B cell (primary cell): ENCODE measurements at regions not wholly inside any gene's neighbourhood (a gene's known extent, or its start where the extent isn't known, plus 50 kb on each side); places are given as distances from the start of the nearest gene placed in this dataset.

Source experiments
- ATAC-seq: fragments of 200-7000 bp; cut with Tn5 transposase; one replicate; pipeline ENCODE4 v1.10.0; 2021; ENCODE audit warnings: low read depth, mild to moderate bottlenecking, moderate number of reproducible peaks, moderate library complexity
- CTCF ChIA-PET: fragments of 350-600 bp; sonication (Branson Sonifier 250); formaldehyde crosslinking; loops from one replicate; lab custom pipeline; 2021; ENCODE audit warnings: antibody characterized with exemption, inconsistent platforms; lab: Charles Lee
- POLR2A ChIA-PET: fragments of 350-600 bp; sonication (Branson Sonifier 250); formaldehyde crosslinking; loops from one replicate; lab custom pipeline; 2021; ENCODE audit warnings: antibody characterized with exemption; lab: Charles Lee
- DNase-seq: peaks from one replicate; pipeline ENCODE4 v3.0.0; 2013
- H2AFZ ChIP-seq: 2 replicates; pipeline ENCODE4 v1.6.1; 2012; ENCODE audit warnings: mild to moderate bottlenecking, low read depth, low read length; ENCODE audit not compliant: insufficient read depth, poor library complexity, severe bottlenecking
- H3K27ac ChIP-seq, 2 donors: 1 replicate in 1 of 2; 2 replicates in 1 of 2; pipeline ENCODE4 v1.5.1; 2012 to 2013; ENCODE audit warnings: low read length in 2 of 2, mild to moderate bottlenecking in 2 of 2, moderate library complexity in 1 of 2
- H3K27me3 ChIP-seq, 4 experiments: fragments of 200-600 bp in 1 of 4; sonication (generic) in 1 of 4; replicated peaks in 1 of 4; 1 replicate in 2 of 4; 2 replicates in 2 of 4; pipeline versions ENCODE4 v1.6.1 to v1.7.0; 2013 to 2016; ENCODE audit warnings: low read length in 3 of 4, mild to moderate bottlenecking in 2 of 4, mixed read lengths in 1 of 4, moderate library complexity in 1 of 4; ENCODE audit not compliant: insufficient read depth in 4 of 4, control insufficient read depth in 3 of 4; ENCODE audit errors: control extremely low read depth in 1 of 4
- H3K36me3 ChIP-seq, 2 experiments: replicated peaks in 1 of 2; 1 replicate in 1 of 2; 2 replicates in 1 of 2; pipeline versions ENCODE4 v1.6.1 to v1.7.1; 2013; ENCODE audit warnings: low read length in 1 of 2; ENCODE audit not compliant: insufficient read depth in 2 of 2, control insufficient read depth in 1 of 2; ENCODE audit errors: control extremely low read depth in 1 of 2, extremely low read depth in 1 of 2
- H3K4me1 ChIP-seq, 2 donors: fragments of 200-600 bp in 1 of 2; sonication (generic) in 1 of 2; 1 replicate in 1 of 2; 2 replicates in 1 of 2; pipeline versions ENCODE4 v1.5.1 to v1.6.1; 2013 to 2017; ENCODE audit warnings: low read length in 2 of 2; ENCODE audit not compliant: control insufficient read depth in 2 of 2, insufficient read depth in 2 of 2
- H3K4me2 ChIP-seq: replicated peaks from 2 replicates; pipeline ENCODE3; 2012; ENCODE audit warnings: mild to moderate bottlenecking, low read depth, low read length; ENCODE audit not compliant: poor library complexity, severe bottlenecking
- H3K4me3 ChIP-seq, 5 experiments: fragments of 200-600 bp in 1 of 5; sonication (generic) in 1 of 5; 1 replicate in 3 of 5; 2 replicates in 2 of 5; pipeline versions ENCODE4 v1.5.1 to v1.7.0; 2011 to 2016; ENCODE audit warnings: low read length in 4 of 5, mild to moderate bottlenecking in 4 of 5, low read depth in 2 of 5, control low read depth in 1 of 5, moderate library complexity in 1 of 5; ENCODE audit not compliant: insufficient read depth in 1 of 5; ENCODE audit errors: control extremely low read depth in 1 of 5, extremely low read depth in 1 of 5
- H3K79me2 ChIP-seq: fragments of 200-600 bp; sonication (generic); one replicate; pipeline ENCODE4 v1.6.0; 2016; ENCODE audit warnings: low read length; ENCODE audit not compliant: control insufficient read depth, insufficient read depth
- H3K9ac ChIP-seq: fragments of 200-600 bp; sonication (generic); 2 replicates; pipeline ENCODE4 v1.6.1; 2017; ENCODE audit warnings: mild to moderate bottlenecking, low read length, moderate library complexity
- H3K9me3 ChIP-seq, 3 donors: one replicate each; pipeline versions ENCODE4 v1.6.1 to v1.7.1; 2013; ENCODE audit warnings: low read length in 2 of 3; ENCODE audit not compliant: control insufficient read depth in 2 of 3, insufficient read depth in 1 of 3; ENCODE audit errors: control extremely low read depth in 1 of 3
- H4K20me1 ChIP-seq: 2 replicates; pipeline ENCODE4 v1.6.0; 2012; ENCODE audit warnings: mild to moderate bottlenecking, low read length; ENCODE audit not compliant: insufficient read depth, control insufficient read depth, poor library complexity, severe bottlenecking
- H3K27ac Mint-ChIP-seq: one replicate; pipeline ENCODE4 v1.8.0; 2021; ENCODE audit warnings: mixed read lengths
- H3K27me3 Mint-ChIP-seq: one replicate; pipeline ENCODE4 v1.8.0; 2021; ENCODE audit warnings: mixed read lengths
- H3K4me1 Mint-ChIP-seq: one replicate; pipeline ENCODE4 v1.8.0; 2021; ENCODE audit warnings: mixed read lengths
- H3K4me3 Mint-ChIP-seq: one replicate; pipeline ENCODE4 v1.8.0; 2021; ENCODE audit warnings: mixed read lengths
- H3K9me3 Mint-ChIP-seq: one replicate; pipeline ENCODE4 v1.8.0; 2022; ENCODE audit warnings: mixed read lengths; ENCODE audit not compliant: insufficient read depth
- CTCF ChIP-seq: fragments of 200-600 bp; IDR thresholded peaks from one replicate; pipeline ENCODE4 v1.8.0; 2022; ENCODE audit warnings: antibody characterized with exemption, mild to moderate bottlenecking
- EZH2 ChIP-seq: IDR thresholded peaks from 2 replicates; pipeline ENCODE4 v1.6.1; 2012; ENCODE audit warnings: borderline replicate concordance, low read depth, mild to moderate bottlenecking, moderate library complexity, low read length; ENCODE audit not compliant: insufficient read depth, poor library complexity, severe bottlenecking
- WGBS: methylation state at CpG from one replicate; pipeline ENCODE4 v1.1.5; 2013; ENCODE audit warnings: missing lambda C conversion rate; ENCODE audit not compliant: insufficient coverage; 5-methylcytosine and 5-hydroxymethylcytosine counted together
- intact Hi-C: fragments of 100-400 bp; cut with micrococcal nuclease; formaldehyde crosslinking; loops from one replicate; pipeline ENCODE4 v1.10.0; 2022

- Mint-ChIP-seq H3K27me3 (peaks cover 19% of the 10 kb centered on the region), H3K27ac (no peak overlapping the region), H3K4me1 (no peaks in the 10 kb centered on the region), H3K4me3 (no peak overlapping the region), H3K9me3 (no peaks in the 10 kb centered on the region)
- whole genome bisulfite sequencing = 100% methylated on average over 5 of the region's 5 CpGs
- Histone ChIP-seq H3K27ac (no peak overlapping the region), H4K20me1 (no peaks in the 10 kb centered on the region), H3K9ac (no peak overlapping the region), H3K4me2 (no peak overlapping the region), H3K4me1 (no peaks in the 10 kb centered on the region), H3K79me2 (no peaks in the 10 kb centered on the region), H3K27me3 (peaks cover 0 to 8% (median 1%) of the 10 kb centered on the region in 4 experiments), H3K4me3 (no peak overlapping the region), H3K9me3 (no peaks in the 10 kb centered on the region), H2AFZ (no peak overlapping the region), H3K36me3 (no peaks in the 10 kb centered on the region)
- TF ChIP-seq EZH2 = no peak
- TF ChIP-seq CTCF = no peak
- DNase-seq = no peak
- ChIA-PET POLR2A (no interaction called here), CTCF (no interaction called here)
- no peak for ATAC-seq
- intact Hi-C loops = no loop called here
These were observed 50.2 kb upstream of the LRP8 start for GRCh38 chr1:53378061-53378460.

GRCh38 chr1:53378932-53379661, 51.2 kb upstream of the LRP8 start:
- POLR2A ChIA-PET = no interaction called here
- H3K4me1 Mint-ChIP-seq = no peaks in the 10 kb centered on the region
- no peak for ATAC-seq

More at GRCh38 chr1:53378932-53379661, 51.2 kb upstream of the LRP8 start:
- TF ChIP-seq CTCF (no peak), EZH2 (no peak)
- no peak overlapping the region for H3K4me3 ChIP-seq
- H3K27ac Mint-ChIP-seq = no peak overlapping the region
- H4K20me1 ChIP-seq = no peaks in the 10 kb centered on the region
- H3K4me3 Mint-ChIP-seq = no peak overlapping the region
- H3K4me2 ChIP-seq = no peak overlapping the region
- no peaks in the 10 kb centered on the region for H3K9me3 Mint-ChIP-seq
- peaks cover 0 to 8% (median 2%) of the 10 kb centered on the region in 4 experiments for H3K27me3 ChIP-seq
- peaks cover 19% of the 10 kb centered on the region for H3K27me3 Mint-ChIP-seq
- no peaks in the 10 kb centered on the region for H3K9me3 ChIP-seq
- no peak overlapping the region for H2AFZ ChIP-seq
- no peak for DNase-seq
- no peak overlapping the region for H3K27ac ChIP-seq
- H3K4me1 ChIP-seq = no peaks in the 10 kb centered on the region
- intact Hi-C loops = no loop called here
- 98% methylated on average over 11 of the region's 11 CpGs for WGBS
- no peaks in the 10 kb centered on the region for H3K36me3 ChIP-seq
- no peaks in the 10 kb centered on the region for H3K79me2 ChIP-seq
- CTCF ChIA-PET = interaction anchor here (0.9 to 1.1 kb wide), 2 partner anchors 14 to 101 kb away, joined by 3 read pairs; no protein-coding TSS in a partner anchor
- no peak overlapping the region for H3K9ac ChIP-seq
